Mucosa of descending colon (tissue), 3 donors: ENCODE measurements at regions not wholly inside any gene's neighbourhood (a gene's known extent, or its start where the extent isn't known, plus 50 kb on each side); places are given as distances from the start of the nearest gene placed in this dataset.
"Not testable (repeated sequence)": the region's sequence is repeated elsewhere in the genome, so short reads cannot be mapped to it uniquely, and the experiment has no call there.

Experiments used
- ATAC-seq: fragments of 200-7000 bp; cut with Tn5 transposase; one replicate; pipeline ENCODE4 v1.9.1; 2020; ENCODE audit warnings: mild to moderate bottlenecking, moderate library complexity
- DNase-seq, 3 donors: peaks; one replicate each; pipeline ENCODE4 v3.0.0-alpha.2; 2020
- H3K36me3 ChIP-seq: fragments of 200-600 bp; one replicate; pipeline ENCODE4 v1.8.0; 2021; ENCODE audit warnings: low read depth, mild to moderate bottlenecking
- H3K4me1 ChIP-seq: fragments of 200-600 bp; one replicate; pipeline ENCODE4 v1.8.0; 2021; ENCODE audit warnings: low read depth, mild to moderate bottlenecking
- H3K4me3 ChIP-seq: fragments of 200-600 bp; one replicate; pipeline ENCODE4 v1.8.0; 2021; ENCODE audit warnings: mild to moderate bottlenecking
- H3K9me3 ChIP-seq: fragments of 200-600 bp; one replicate; pipeline ENCODE4 v1.8.0; 2021; ENCODE audit warnings: mild to moderate bottlenecking
- CTCF ChIP-seq: fragments of 200-600 bp; IDR thresholded peaks from one replicate; pipeline ENCODE4 v1.8.0; 2022; ENCODE audit warnings: antibody characterized with exemption, mild to moderate bottlenecking
- intact Hi-C, 2 donors: fragments of 100-400 bp; cut with DNase I in 1 of 2; cut with micrococcal nuclease in 1 of 2; formaldehyde crosslinking; loops; one replicate each; pipeline versions ENCODE4 v1.11.0 to v1.11.1; 2022; cut with DNase I, micrococcal nuclease
- donor health status: DM: no; HTN: no; CAD: no; lungs with moderate emphysema.
- donor health status: DM: no; HTN: no; CAD: no.
- donor health status: DM: no; HTN: yes; CAD: no.

- ATAC-seq = no peak
- no peak for DNase-seq
- Histone ChIP-seq H3K36me3 (no peaks in the 10 kb centered on the region), H3K4me3 (no peak overlapping the region), H3K9me3 (no peaks in the 10 kb centered on the region), H3K4me1 (no peaks in the 10 kb centered on the region)
- no peak for TF ChIP-seq CTCF
- intact Hi-C loops = no loop called here
Measured at GRCh38 chrX:56462389-56462788, 101.0 kb upstream of the UBQLN2 start.

GRCh38 chrX:56468441-56468840 lies 95.0 kb upstream of the UBQLN2 start:
- DNase-seq = no peak
- H3K4me3 ChIP-seq = no peak overlapping the region
- H3K4me1 ChIP-seq = no peaks in the 10 kb centered on the region
- no peak for TF ChIP-seq CTCF
- intact Hi-C loops = no loop called here
- H3K9me3 ChIP-seq = no peaks in the 10 kb centered on the region
- ATAC-seq = no peak
- H3K36me3 ChIP-seq = no peaks in the 10 kb centered on the region

- H3K4me3 ChIP-seq, ATAC-seq, intact Hi-C loops, H3K9me3 ChIP-seq, DNase-seq, H3K4me1 ChIP-seq, H3K36me3 ChIP-seq: not testable (repeated sequence)
Measured at GRCh38 chrX:56494923-56495322, 68.5 kb upstream of the UBQLN2 start.

GRCh38 chrX:56498756-56499155 lies 64.7 kb upstream of the UBQLN2 start:
- intact Hi-C loops = no loop called here
- H3K36me3 ChIP-seq = no peaks in the 10 kb centered on the region
- no peaks in the 10 kb centered on the region for H3K4me1 ChIP-seq
- TF ChIP-seq CTCF = no peak
- no peaks in the 10 kb centered on the region for H3K9me3 ChIP-seq
- H3K4me3 ChIP-seq = no peak overlapping the region
- no peak for ATAC-seq
- DNase-seq = no peak

- H3K9me3 ChIP-seq = no peaks in the 10 kb centered on the region
- intact Hi-C loops = no loop called here
- DNase-seq (no peak), ATAC-seq (no peak)
- no peaks in the 10 kb centered on the region for H3K36me3 ChIP-seq
- TF ChIP-seq CTCF = no peak
- no peaks in the 10 kb centered on the region for H3K4me1 ChIP-seq
- no peak overlapping the region for H3K4me3 ChIP-seq
Measured at GRCh38 chrX:56499372-56499771, 64.1 kb upstream of the UBQLN2 start.

- no peaks in the 10 kb centered on the region for H3K4me1 ChIP-seq
- DNase-seq (no peak), ATAC-seq (no peak)
- H3K36me3 ChIP-seq = no peaks in the 10 kb centered on the region
- no peak for TF ChIP-seq CTCF
- intact Hi-C loops = no loop called here
- H3K9me3 ChIP-seq = no peaks in the 10 kb centered on the region
- H3K4me3 ChIP-seq = no peak overlapping the region
Measured at GRCh38 chrX:56503941-56504673, 59.3 kb upstream of the UBQLN2 start.
